H1 (cell line): ENCODE measurements at regions not wholly inside any gene's neighbourhood (a gene's known extent, or its start where the extent isn't known, plus 50 kb on each side); places are given as distances from the start of the nearest gene placed in this dataset.

Source experiments
- CTCF ChIP-seq, 3 experiments: IDR thresholded peaks; 1 replicate in 2 of 3; 2 replicates in 1 of 3; pipeline versions ENCODE4 v1.5.1 to v1.6.1; 2011; ENCODE audit warnings: low read length in 3 of 3, mild to moderate bottlenecking in 3 of 3, inconsistent platforms in 2 of 3, low read depth in 1 of 3, moderate library complexity in 1 of 3; ENCODE audit not compliant: insufficient read depth in 1 of 3; ENCODE audit errors: control extremely low read depth in 1 of 3
- EZH2 ChIP-seq: fragments of 200-600 bp; sonication (generic); IDR thresholded peaks from 2 replicates; pipeline ENCODE4 v1.7.1; 2012; ENCODE audit warnings: low read depth, mild to moderate bottlenecking, moderate library complexity, low read length, inconsistent platforms; ENCODE audit not compliant: severe bottlenecking
- SP1 ChIP-seq: IDR thresholded peaks from 2 replicates; pipeline ENCODE4 v1.6.1; 2011; ENCODE audit warnings: low read depth, low read length
- TAF7 ChIP-seq: optimal IDR thresholded peaks from 2 replicates; pipeline ENCODE3; 2011; ENCODE audit warnings: low read depth, mild to moderate bottlenecking, inconsistent platforms, low read length, moderate library complexity, borderline replicate concordance

GRCh38 chr4:110414561-110414920 is 61.4 kb upstream of the ENPEP start:
- TF ChIP-seq CTCF (IDR thresholded peaks at IDR 0.05; ENCODE audit: control extremely low read depth in 1 of 3, insufficient read depth in 1 of 3, low read depth in 1 of 3, low read length in 3 of 3) (no peak), TAF7 (no peak), EZH2 (no peak), SP1 (no peak)
